ACHN (cell line): ENCODE measurements at regions not wholly inside any gene's neighbourhood (a gene's known extent, or its start where the extent isn't known, plus 50 kb on each side); places are given as distances from the start of the nearest gene placed in this dataset.

Experiments used
- DNase-seq: peaks from one replicate; pipeline ENCODE4 v3.0.0-alpha.2; 2015
- in situ Hi-C: cut with HindIII; loops from 2 replicates; pipeline ENCODE4 v1.10.0; 2017; ENCODE audit warnings: low sequenced_read_pairs, low pct_ligation_motif_present, low pct_unique_long_range_greater_than_20kb

GRCh38 chr15:37249249-37249648 is 148.9 kb upstream of the MEIS2 start:
- in situ Hi-C loops: no loop called here
- DNase-seq: no peak

GRCh38 chr15:37252530-37252929 is 152.2 kb upstream of the MEIS2 start:
- DNase-seq: no peak
- in situ Hi-C loops: no loop called here

- in situ Hi-C loops: no loop called here
- DNase-seq: peak; percentile 3
Measured at GRCh38 chr15:37253877-37254276, 153.5 kb upstream of the MEIS2 start.

- no peak for DNase-seq
- in situ Hi-C loops: no loop called here
Measured at GRCh38 chr15:37260255-37260654, 159.9 kb upstream of the MEIS2 start.

DNA sequence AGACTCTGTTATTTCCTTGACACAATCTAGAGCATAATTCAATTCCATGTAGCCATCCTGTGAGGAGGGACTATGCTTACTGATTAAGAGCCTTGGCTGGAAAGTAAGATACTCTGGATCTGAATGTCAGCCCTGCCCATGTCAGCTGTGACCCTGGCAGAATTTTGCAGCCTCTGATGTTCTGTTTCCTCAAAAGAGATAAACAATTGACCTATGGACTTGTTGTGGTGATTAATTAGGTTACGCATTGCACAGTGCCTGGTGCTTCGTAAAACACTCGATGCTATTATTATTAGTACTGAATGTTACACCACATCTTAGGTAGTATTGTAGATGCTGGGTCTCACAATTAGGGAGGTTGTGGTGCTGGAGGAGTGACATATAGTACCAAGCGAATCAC is 161.3 kb upstream of the MEIS2 start:
- DNase-seq: no peak
- in situ Hi-C loops: no loop called here

GRCh38 chr15:37262922-37263608 is 162.7 kb upstream of the MEIS2 start:
- DNase-seq: no peak
- in situ Hi-C loops: no loop called here

DNA sequence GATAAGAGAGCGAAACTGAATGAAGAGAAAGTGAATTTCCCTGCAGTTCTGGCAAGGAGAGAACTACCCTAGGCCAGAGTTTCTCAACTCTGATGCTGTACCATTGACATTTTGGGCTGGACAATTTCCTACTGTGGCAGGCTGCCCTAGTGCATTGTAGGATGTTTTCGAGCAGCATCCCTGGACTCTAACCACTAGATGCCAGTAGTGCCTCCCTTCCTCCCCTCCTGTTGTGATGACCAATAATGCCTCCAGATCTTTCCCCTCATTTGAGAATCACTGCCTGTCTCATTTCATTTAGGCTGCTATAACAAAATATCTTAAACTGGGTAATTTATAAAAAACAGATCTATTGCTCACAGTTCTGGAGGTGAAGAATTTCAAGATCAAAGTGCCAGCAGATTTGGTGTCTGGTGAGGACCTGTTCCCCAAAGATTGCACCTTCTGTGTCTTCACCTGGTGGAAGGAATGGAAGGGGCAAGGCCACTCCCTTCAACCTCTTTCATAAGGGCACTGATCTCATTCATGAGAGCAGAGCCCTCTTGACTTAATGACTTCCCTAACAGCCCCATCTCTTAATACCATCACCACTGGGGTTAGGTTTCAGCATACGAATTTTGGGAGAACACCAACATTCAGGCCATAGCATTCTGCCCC is 188.9 kb upstream of the MEIS2 start:
- peak; percentile 4 for DNase-seq
- in situ Hi-C loops: no loop called here

DNA sequence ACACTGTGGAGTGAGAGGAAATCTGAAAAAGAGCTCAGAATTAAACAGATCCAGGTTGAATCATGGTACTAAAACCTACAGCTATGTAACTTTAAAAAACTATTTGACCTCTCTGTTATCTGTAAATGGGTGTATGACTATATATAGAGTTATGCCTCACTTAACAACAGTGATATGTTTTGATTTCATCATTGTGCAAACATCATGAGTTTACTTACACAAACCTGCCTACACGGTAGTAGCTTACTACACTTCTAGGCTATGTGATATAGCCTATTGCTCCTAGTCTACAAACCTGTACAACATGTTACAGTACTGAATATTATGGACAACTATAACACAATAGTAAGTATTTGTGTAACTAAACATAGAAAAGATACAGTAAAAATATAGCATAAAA is 191.6 kb upstream of the MEIS2 start:
- DNase-seq: no peak

GRCh38 chr15:37298271-37298670 is 197.9 kb upstream of the MEIS2 start:
- in situ Hi-C loops: no loop called here
- no peak for DNase-seq

More for the DNA sequence above, 191.6 kb upstream of the MEIS2 start:
- in situ Hi-C loops: no loop called here

DNA sequence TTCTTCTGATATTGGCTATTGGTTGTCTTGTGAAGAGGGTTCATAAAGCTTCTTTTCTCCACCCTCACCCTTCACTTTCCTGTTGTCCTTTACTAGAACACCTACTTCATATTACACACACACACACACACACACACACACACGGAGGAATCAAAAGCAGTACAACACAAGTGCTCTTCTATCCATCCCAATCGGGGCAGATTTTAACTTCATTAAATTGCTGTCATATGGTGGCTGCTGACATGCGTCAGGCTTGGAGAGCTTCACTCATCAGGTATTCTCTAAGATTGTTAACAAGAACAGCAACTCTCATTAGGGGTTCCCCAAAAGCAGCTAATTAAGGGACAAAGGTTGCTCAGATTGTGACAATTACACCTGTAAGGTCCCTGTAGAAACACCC is 239.1 kb upstream of the MEIS2 start:
- in situ Hi-C loops: no loop called here
- no peak for DNase-seq

GRCh38 chr15:37339856-37340255 is 239.5 kb upstream of the MEIS2 start:
- in situ Hi-C loops: no loop called here
- DNase-seq: no peak

- no peak for DNase-seq
Measured at GRCh38 chr15:37340438-37340837, 240.1 kb upstream of the MEIS2 start.

GRCh38 chr15:37359101-37359892 is 258.9 kb upstream of the MEIS2 start:
- in situ Hi-C loops: no loop called here
- DNase-seq: no peak

More at GRCh38 chr15:37340438-37340837, 240.1 kb upstream of the MEIS2 start:
- in situ Hi-C loops: no loop called here

DNA sequence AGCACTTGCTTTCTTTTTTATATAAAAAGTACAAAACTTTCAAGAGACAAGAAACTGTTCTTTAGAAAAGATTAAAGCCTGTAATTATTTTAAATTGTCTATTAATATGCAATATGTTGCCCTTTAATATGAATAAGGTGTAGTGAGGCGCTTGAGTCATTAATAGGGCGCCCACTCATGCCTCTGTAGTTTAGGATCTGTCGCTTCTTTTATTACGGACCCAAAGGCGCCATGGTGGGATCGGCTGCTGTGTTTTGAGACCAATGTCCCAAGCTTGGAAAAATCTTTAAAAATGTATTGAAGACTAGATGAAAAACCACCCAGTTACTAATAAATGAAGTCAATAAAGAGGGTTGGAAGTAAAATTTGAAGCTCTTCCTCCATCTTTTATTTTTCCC is 259.5 kb upstream of the MEIS2 start:
- in situ Hi-C loops: no loop called here
- DNase-seq: no peak

DNA sequence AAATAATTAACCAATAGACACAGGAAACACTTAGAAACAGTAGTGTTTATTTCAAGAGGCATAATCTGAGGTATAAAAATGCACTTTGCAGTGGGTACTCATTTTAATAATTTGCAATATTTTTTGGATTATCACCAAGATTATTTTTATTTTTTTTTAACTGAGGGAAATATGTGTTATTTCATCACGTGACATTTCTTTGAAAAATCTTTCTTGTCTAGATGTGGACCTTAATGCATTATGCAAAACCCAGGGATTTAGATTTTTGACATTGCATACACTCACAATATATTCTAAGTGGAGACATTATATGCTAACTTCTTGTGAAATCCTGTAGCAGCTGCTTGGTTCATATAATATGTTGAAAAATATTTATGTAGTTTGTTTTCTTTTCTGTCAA is 260.4 kb upstream of the MEIS2 start:
- no peak for DNase-seq
- in situ Hi-C loops: no loop called here

DNA sequence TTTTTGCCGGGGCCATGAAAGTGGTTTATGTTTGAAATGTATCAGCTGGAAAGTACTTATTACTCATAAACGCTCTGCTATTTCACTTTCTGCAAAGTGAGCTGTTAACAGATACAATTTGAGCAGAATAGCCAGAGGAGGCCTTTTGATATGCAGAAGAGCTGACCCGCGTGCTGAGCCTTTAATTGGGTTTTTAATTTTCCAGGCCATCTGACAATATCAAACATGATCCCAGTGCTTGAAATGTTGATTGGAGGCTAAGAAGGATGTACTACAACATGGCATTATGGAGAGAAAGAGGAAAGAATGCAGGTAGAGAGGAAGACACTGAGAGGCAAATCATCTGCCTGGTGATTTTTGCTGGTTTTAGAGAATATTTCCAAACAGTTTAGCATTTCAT is 261.3 kb upstream of the MEIS2 start:
- no peak for DNase-seq
- in situ Hi-C loops: no loop called here

DNA sequence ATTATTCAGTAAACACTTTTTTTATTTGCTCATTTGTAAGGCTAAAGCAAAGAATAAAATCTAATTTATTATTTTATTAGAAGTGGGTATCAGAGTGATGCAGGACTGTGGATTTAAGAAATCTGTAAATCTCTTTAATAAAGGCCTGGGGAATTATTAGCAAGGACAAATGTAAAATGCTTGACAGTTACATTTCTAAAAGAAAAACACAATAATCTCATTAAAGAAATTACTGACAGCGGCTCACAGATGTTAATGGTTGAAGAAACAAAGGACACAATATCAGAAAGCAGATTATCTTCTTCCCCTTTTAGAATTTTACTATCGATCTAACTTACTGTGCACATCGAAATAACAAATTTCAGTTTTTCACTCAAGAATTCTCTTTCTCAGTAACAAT is 262.1 kb upstream of the MEIS2 start:
- in situ Hi-C loops: no loop called here
- DNase-seq: no peak

- in situ Hi-C loops: no loop called here
Measured at GRCh38 chr15:37368961-37369360, 268.6 kb upstream of the MEIS2 start.

DNA sequence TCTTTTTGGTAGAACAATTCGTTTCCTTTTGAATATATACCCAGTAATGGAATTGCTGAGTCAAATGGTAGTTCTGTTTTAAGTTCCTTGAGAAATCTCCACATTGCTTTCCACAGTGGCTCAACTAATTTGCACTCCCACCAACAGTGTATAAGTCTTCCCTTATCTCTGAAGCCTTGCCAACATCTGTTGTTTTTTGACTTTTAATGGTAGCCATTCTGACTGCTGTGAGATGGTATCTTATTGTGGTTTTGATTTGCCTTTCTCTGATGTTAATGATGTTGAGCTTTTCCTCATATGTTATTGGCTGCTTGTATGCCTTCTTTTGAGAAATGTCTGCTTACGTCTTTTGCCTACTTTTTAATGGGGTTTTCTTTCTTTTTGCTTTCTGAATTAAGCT is 270.6 kb upstream of the MEIS2 start:
- DNase-seq: no peak
- in situ Hi-C loops: no loop called here

More at GRCh38 chr15:37368961-37369360, 268.6 kb upstream of the MEIS2 start:
- no peak for DNase-seq

- DNase-seq: no peak
Measured at GRCh38 chr15:37372064-37372463, 271.7 kb upstream of the MEIS2 start.

More at GRCh38 chr15:37372064-37372463, 271.7 kb upstream of the MEIS2 start:
- in situ Hi-C loops: no loop called here
